Omental fat pad (tissue), 3 donors: ENCODE measurements at regions not wholly inside any gene's neighbourhood (a gene's known extent, or its start where the extent isn't known, plus 50 kb on each side); places are given as distances from the start of the nearest gene placed in this dataset.

Experiments
- ATAC-seq: fragments of 150-250 bp; one replicate; pipeline ENCODE4 v1.9.1; 2016; ENCODE audit warnings: mild to moderate bottlenecking, moderate library complexity; ENCODE audit not compliant: low FRiP score
- DNase-seq: peaks from one replicate; pipeline ENCODE4 v3.0.0-alpha.2; 2019; ENCODE audit warnings: low spot score
- TF ChIP-seq, protein P1 (sequence below), 3 donors: fragments of 450-650 bp; IDR thresholded peaks; one replicate each; pipeline ENCODE4 v1.5.1; 2016 to 2017; ENCODE audit warnings: antibody characterized with exemption in 3 of 3, mild to moderate bottlenecking in 3 of 3, moderate library complexity in 2 of 3

DNA sequence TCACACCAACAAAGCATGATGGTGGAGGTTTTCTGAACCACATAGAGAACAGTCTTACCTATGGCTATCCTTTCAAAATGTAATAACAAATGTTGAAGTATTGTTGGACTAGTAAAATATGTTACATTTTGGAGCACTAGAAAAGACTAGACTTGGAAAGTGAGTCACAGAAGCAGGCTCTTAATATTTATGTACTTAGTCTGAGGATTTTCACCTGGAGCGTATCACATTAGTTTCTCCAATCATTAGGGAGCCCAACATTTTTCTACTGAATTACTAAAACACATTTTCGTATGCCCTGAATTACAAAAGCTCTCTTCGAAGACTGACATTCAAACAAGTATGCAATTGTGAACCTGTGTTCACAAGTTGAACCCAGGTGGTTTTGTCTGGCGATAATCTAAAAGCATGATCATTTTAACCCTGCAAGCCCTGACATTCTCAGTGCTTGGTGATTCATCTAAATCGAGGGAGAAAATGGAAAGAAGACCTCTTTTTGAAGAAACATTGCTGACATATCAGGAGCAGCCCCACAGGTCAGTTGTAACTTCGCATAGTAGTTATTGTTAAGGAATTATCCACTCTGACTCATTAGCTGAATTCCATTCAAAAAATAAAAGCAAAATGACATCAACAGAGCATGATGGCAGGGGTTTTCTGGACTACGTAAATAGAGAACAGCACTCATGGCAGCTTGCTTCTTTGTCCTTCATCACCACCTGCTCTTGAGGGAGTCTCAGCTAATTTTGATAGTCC, 679.8 kb upstream of the NECTIN3 start:
- TF ChIP-seq, protein P1, sequence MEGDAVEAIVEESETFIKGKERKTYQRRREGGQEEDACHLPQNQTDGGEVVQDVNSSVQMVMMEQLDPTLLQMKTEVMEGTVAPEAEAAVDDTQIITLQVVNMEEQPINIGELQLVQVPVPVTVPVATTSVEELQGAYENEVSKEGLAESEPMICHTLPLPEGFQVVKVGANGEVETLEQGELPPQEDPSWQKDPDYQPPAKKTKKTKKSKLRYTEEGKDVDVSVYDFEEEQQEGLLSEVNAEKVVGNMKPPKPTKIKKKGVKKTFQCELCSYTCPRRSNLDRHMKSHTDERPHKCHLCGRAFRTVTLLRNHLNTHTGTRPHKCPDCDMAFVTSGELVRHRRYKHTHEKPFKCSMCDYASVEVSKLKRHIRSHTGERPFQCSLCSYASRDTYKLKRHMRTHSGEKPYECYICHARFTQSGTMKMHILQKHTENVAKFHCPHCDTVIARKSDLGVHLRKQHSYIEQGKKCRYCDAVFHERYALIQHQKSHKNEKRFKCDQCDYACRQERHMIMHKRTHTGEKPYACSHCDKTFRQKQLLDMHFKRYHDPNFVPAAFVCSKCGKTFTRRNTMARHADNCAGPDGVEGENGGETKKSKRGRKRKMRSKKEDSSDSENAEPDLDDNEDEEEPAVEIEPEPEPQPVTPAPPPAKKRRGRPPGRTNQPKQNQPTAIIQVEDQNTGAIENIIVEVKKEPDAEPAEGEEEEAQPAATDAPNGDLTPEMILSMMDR (IDR thresholded peaks at IDR 0.05) = no peak
- DNase-seq (no peak), ATAC-seq (no peak)

DNA sequence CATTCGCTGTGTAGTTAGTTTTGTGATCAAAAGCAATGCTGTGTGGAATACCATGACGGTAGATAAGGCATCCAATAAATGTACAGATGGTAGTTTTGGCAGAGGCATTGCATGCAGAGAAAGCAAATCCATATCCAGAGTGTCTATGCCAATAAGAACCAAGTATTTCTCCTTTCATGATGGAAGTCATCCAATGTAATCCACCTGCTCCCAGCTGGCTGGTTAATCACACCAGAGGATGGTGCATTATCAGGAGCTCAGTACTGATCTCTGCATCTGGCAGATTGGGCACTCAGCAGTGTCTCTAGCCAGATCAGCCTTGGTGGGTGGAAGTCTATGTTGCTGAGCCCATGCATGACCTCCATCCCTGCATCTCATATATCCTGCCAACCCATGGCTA, 677.7 kb upstream of the NECTIN3 start:
- TF ChIP-seq, protein P1 (IDR thresholded peaks at IDR 0.05) = no peak
- no peak for DNase-seq
- no peak for ATAC-seq

DNA sequence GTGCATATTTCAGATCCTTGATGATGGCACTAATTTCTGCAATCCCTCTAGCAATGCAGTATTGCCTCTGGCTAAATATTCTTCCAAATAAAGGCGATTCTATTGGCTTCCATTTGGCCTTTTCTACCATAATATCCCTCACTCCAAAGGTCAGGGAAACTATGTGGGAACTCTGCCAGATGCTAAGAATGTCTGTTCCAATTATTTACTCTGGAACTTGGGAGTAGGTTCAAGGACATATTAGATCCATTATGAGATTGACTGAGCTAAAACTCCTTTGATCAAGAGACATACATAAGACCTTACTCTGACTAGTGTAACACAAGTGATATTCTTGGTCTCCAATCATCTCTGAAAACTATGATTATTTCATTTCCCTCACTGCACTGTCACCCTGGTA, 674.5 kb upstream of the NECTIN3 start:
- TF ChIP-seq, protein P1 (IDR thresholded peaks at IDR 0.05) = no peak
- ATAC-seq (no peak), DNase-seq (no peak)

DNA sequence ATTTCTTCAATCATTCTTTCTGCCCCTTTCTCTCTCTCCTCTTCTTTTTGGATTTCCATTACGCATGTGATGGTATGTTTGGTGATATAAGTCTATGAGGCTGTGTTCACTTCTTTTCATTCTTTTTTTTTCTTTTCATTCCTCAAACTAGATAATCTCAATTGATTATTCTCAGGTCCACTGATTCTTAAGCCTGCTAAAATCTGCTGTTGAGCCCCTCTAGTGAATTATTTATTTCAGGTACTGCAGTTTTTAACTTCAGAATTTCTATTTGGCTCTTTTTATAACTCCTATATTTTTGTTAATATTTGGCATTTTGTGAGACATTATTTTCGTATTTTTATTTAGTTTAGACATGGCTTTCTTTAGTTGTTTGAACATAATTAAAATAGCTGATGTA, 671.3 kb upstream of the NECTIN3 start:
- no peak for DNase-seq
- TF ChIP-seq, protein P1 (IDR thresholded peaks at IDR 0.05) = no peak
- no peak for ATAC-seq

DNA sequence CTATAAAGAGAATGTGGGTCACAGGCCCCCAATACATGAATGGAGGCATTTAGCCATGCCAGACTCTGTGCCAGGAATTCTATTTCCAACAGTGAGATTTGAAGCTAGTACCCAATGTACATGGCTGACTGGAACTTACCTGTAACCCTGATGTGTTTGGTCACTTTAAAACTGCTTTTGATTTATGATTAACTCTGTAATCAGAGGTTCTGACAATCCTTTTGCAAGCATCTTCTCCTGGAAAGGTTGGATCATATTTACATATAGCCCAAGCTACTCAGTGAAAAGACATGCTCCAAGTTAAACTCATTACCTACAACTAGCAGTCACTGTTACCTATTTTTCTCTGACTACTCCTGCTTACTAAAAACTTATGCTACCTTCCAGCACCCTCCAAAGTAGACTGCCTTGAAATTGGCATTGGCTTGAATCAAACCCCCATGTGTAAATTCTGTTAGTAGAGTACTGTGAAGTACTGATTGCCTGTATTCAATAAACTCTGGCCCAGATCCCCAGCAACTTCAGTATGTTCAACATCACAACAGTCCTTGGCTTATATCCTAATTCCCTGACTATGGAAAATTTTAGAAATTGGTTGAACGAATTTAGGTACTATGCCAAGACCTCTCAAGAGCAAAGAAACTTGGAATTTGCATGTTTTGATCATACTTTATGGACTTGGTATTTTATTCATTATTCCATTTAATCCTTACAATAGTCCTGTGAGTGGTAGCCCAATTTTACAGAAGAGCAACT, 665.6 kb upstream of the NECTIN3 start:
- ATAC-seq (no peak), DNase-seq (no peak)
- TF ChIP-seq, protein P1 (IDR thresholded peaks at IDR 0.05) = no peak

DNA sequence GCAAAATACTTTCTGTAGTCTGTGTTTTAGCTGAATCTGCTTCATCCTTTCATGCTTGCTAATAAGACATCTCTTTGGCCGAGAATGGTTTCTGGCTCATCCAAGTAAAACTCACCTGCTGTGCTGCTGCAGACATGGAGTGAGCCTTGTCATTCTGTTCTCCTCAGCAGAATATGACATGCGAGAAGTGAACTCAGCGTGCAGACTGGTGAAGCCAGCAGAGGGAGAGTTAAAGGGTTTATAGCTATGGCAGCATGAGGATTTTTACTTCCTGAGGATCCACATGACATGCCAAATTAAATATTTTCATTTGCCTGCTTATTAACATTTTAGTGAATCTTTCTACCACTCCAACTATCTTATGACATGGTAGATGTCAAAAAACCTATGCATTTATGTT, 658.4 kb upstream of the NECTIN3 start:
- TF ChIP-seq, protein P1 (IDR thresholded peaks at IDR 0.05) = no peak
- DNase-seq = no peak
- ATAC-seq = no peak
